Suppressor macrophage treated with lipopolysaccharide for 4 hours (primary cell): ENCODE measurements at regions not wholly inside any gene's neighbourhood (a gene's known extent, or its start where the extent isn't known, plus 50 kb on each side); places are given as distances from the start of the nearest gene placed in this dataset.

Experiments
- DNase-seq: peaks from one replicate; pipeline ENCODE4 v3.0.0-alpha.2; 2020

- DNase-seq, result no peak
Observed at GRCh38 chr9:19650312-19650711, 138.5 kb downstream of the SLC24A2 start.

- no peak for DNase-seq
Observed at GRCh38 chr9:19649336-19650041, 139.3 kb downstream of the SLC24A2 start.

GRCh38 chr9:19648672-19649071 is 140.2 kb downstream of the SLC24A2 start:
- peak; percentile 68 for DNase-seq

GRCh38 chr9:19643875-19644274 is 145.0 kb downstream of the SLC24A2 start:
- DNase-seq, result no peak

GRCh38 chr9:19642256-19642655 is 146.6 kb downstream of the SLC24A2 start:
- no peak for DNase-seq

- DNase-seq, result no peak
Observed at GRCh38 chr9:19641046-19641445, 147.8 kb downstream of the SLC24A2 start.

GRCh38 chr9:19640014-19640413 is 148.8 kb downstream of the SLC24A2 start:
- no peak for DNase-seq

GRCh38 chr9:19637084-19637483 is 151.8 kb downstream of the SLC24A2 start:
- no peak for DNase-seq

GRCh38 chr9:19634881-19635280 is 154.0 kb downstream of the SLC24A2 start:
- DNase-seq, result no peak

- DNase-seq, result no peak
Observed at GRCh38 chr9:19631181-19631580, 157.7 kb downstream of the SLC24A2 start.

GRCh38 chr9:19630760-19631159 is 158.1 kb downstream of the SLC24A2 start:
- peak; percentile 66 for DNase-seq

- no peak for DNase-seq
Observed at GRCh38 chr9:19629488-19629887, 159.3 kb downstream of the SLC24A2 start.

GRCh38 chr9:19625426-19625825 is 163.4 kb downstream of the SLC24A2 start:
- DNase-seq, result peak; percentile 42

GRCh38 chr9:19624519-19624918 is 164.3 kb downstream of the SLC24A2 start:
- no peak for DNase-seq

GRCh38 chr9:19623941-19624340 is 164.9 kb downstream of the SLC24A2 start:
- DNase-seq, result no peak

- no peak for DNase-seq
Observed at GRCh38 chr9:19620326-19620725, 168.5 kb downstream of the SLC24A2 start.

GRCh38 chr9:19619221-19619620 is 169.6 kb downstream of the SLC24A2 start:
- no peak for DNase-seq

GRCh38 chr9:19618816-19619215 is 170.0 kb downstream of the SLC24A2 start:
- no peak for DNase-seq

- DNase-seq, result no peak
Observed at GRCh38 chr9:19615036-19615624, 173.7 kb downstream of the SLC24A2 start.

GRCh38 chr9:19614294-19614693 is 174.5 kb downstream of the SLC24A2 start:
- DNase-seq, result no peak

GRCh38 chr9:19600538-19600937 is 188.3 kb downstream of the SLC24A2 start:
- no peak for DNase-seq

GRCh38 chr9:19598722-19599121 is 189.9 kb downstream of the ACER2 start:
- DNase-seq, result no peak

GRCh38 chr9:19597176-19597575 is 188.4 kb downstream of the ACER2 start:
- DNase-seq, result no peak

- DNase-seq, result no peak
Observed at GRCh38 chr9:19595003-19595402, 186.2 kb downstream of the ACER2 start.

- DNase-seq, result no peak
Observed at GRCh38 chr9:19587678-19588077, 178.9 kb downstream of the ACER2 start.
